Hepatocyte (in vitro differentiated cells): ENCODE measurements at regions not wholly inside any gene's neighbourhood (a gene's known extent, or its start where the extent isn't known, plus 50 kb on each side); places are given as distances from the start of the nearest gene placed in this dataset.
"Not testable (repeated sequence)": the region's sequence is repeated elsewhere in the genome, so short reads cannot be mapped to it uniquely, and the experiment has no call there.

Source experiments
- DNase-seq: peaks from one replicate; pipeline ENCODE4 v3.0.0-alpha.2; 2016; ENCODE audit warnings: low spot score
- H2AFZ ChIP-seq: fragments of 200-600 bp; sonication (generic); 2 replicates; pipeline ENCODE4 v1.6.0; 2016; ENCODE audit warnings: antibody characterized with exemption, mild to moderate bottlenecking
- H3K27ac ChIP-seq: fragments of 200-600 bp; sonication (generic); 2 replicates; pipeline ENCODE4 v1.5.1; 2016; ENCODE audit warnings: mild to moderate bottlenecking
- H3K27me3 ChIP-seq: fragments of 200-600 bp; sonication (generic); 2 replicates; pipeline ENCODE4 v1.6.1; 2016
- H3K36me3 ChIP-seq: fragments of 200-600 bp; sonication (generic); replicated peaks from 2 replicates; pipeline ENCODE4 v1.5.1; 2016; ENCODE audit warnings: low read depth; ENCODE audit not compliant: insufficient read depth
- H3K4me1 ChIP-seq: fragments of 200-600 bp; sonication (generic); 2 replicates; pipeline ENCODE4 v1.5.1; 2016; ENCODE audit warnings: mild to moderate bottlenecking, moderate library complexity; ENCODE audit not compliant: insufficient read depth
- H3K4me2 ChIP-seq: fragments of 200-600 bp; sonication (generic); 2 replicates; pipeline ENCODE4 v1.6.0; 2016
- H3K4me3 ChIP-seq: fragments of 200-600 bp; sonication (generic); 2 replicates; pipeline ENCODE4 v1.5.1; 2016; ENCODE audit warnings: mild to moderate bottlenecking
- H3K79me2 ChIP-seq: fragments of 200-600 bp; sonication (generic); 2 replicates; pipeline ENCODE4 v1.6.0; 2017; ENCODE audit warnings: mild to moderate bottlenecking
- H3K9me2 ChIP-seq: fragments of 200-600 bp; sonication (generic); replicated peaks from 2 replicates; pipeline ENCODE4 v1.6.0; 2017; ENCODE audit warnings: mild to moderate bottlenecking; ENCODE audit not compliant: insufficient read depth
- H3K9me3 ChIP-seq: fragments of 200-600 bp; sonication (generic); 2 replicates; pipeline ENCODE4 v1.5.1; 2016; ENCODE audit warnings: low read depth, mild to moderate bottlenecking
- H4K20me1 ChIP-seq: fragments of 200-600 bp; sonication (generic); 2 replicates; pipeline ENCODE4 v1.6.0; 2016; ENCODE audit warnings: mild to moderate bottlenecking; ENCODE audit not compliant: insufficient read depth, poor library complexity, severe bottlenecking
- CTCF ChIP-seq: fragments of 200-600 bp; sonication (generic); IDR thresholded peaks from 2 replicates; pipeline ENCODE4 v1.5.1; 2016; ENCODE audit warnings: antibody characterized with exemption, mild to moderate bottlenecking; ENCODE audit not compliant: poor library complexity
- EZH2 ChIP-seq: fragments of 200-600 bp; sonication (generic); IDR thresholded peaks from 2 replicates; pipeline ENCODE4 v1.6.1; 2016; ENCODE audit warnings: antibody characterized with exemption, mild to moderate bottlenecking, borderline replicate concordance
- EZH2phosphoT487 ChIP-seq: fragments of 200-600 bp; sonication (generic); IDR thresholded peaks from one replicate; pipeline ENCODE4 v1.6.1; 2018; ENCODE audit warnings: antibody characterized with exemption, mild to moderate bottlenecking, low read depth, moderate library complexity; ENCODE audit not compliant: unreplicated experiment, severe bottlenecking
- WGBS: methylation state at CpG from one replicate; pipeline ENCODE4 v1.1.6; 2016; ENCODE audit warnings: low lambda C conversion rate; ENCODE audit errors: missing lambda C conversion rate; 5-methylcytosine and 5-hydroxymethylcytosine counted together

DNA sequence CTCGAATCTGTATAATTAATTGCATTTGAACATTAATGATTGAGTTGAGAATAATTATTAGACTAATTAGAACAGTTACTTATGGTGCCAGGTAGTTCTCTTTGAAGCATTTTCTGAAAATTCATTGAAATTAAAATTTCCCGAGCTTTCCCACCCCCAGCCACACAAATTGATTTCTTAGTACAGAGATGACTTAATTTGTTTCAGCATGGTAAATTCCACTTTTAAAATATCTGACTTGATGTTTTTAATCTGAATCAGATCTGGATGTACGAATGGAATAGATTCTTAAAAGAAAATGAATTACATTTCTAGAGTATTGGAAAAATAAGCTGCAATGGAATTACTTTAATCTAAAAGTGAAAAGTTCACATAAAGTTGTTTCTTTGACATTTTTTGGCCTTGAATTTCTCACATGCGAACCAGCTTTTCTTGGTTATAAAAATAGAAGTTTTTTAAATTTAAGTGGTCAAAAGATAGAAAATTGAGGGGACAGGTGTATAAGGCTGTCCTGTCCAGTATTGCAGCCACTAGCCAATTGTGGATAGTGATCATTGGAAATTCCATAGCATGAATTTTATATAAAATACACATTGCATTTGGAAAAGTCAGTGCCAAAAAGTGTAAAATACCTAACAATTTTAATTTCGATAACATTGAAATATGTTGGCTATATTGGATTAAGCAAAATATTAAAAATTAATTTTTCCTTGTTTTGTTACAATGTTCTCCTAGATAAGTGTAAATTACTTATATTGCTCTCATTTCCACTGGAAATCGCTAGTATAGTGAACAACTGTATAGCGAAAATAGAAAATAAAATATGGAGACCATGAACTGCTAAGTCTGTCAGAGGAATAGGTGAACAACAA, 102.9 kb downstream of the OR2B2 start:
- DNase-seq = no peak
- Histone ChIP-seq H4K20me1 (no peaks in the 10 kb centered on the region), H2AFZ (peak overlapping the region; percentile 65), H3K4me2 (peak overlapping the region; percentile 80), H3K9me2 (no peaks in the 10 kb centered on the region), H3K9me3 (no peaks in the 10 kb centered on the region), H3K27me3 (no peaks in the 10 kb centered on the region), H3K36me3 (no peaks in the 10 kb centered on the region), H3K4me1 (peaks cover 12% of the 10 kb centered on the region), H3K79me2 (peaks cover 30% of the 10 kb centered on the region), H3K4me3 (peak overlapping the region; percentile 39), H3K27ac (peak overlapping the region; percentile 98)
- WGBS = 13% methylated on average over 7 of the region's 7 CpGs
- TF ChIP-seq CTCF = no peak
- no peak for TF ChIP-seq EZH2phosphoT487
- TF ChIP-seq EZH2 = no peak

DNA sequence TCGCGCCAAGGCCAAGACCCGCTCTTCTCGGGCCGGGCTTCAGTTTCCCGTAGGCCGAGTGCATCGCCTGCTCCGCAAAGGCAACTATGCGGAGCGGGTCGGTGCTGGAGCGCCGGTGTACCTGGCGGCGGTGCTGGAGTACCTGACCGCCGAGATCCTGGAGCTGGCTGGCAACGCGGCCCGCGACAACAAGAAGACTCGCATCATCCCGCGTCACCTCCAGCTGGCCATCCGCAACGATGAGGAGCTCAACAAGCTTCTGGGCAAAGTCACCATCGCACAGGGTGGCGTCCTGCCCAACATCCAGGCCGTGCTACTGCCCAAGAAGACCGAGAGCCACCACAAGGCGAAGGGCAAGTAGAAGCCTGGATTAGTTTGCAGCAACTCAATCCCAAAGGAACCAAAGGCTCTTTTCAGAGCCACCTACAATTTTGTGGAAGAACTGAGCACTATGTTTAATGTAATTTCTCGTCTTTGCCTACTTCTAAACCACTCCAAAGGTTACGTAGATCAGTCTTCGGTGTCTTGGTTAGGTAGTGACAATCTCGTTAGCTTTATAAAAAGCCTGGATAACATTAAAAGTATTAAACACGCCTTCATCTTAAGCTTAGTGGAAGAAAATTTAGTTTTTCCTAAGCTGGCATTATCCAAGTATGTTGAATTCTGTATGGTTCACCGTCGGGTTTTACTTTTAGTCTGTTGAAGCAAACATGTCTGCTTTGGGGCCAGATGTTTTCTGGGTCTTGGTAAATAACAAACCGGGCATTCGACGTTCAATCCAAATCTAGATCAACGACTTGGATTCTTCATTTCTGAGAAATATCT, 103.7 kb downstream of the OR2B2 start:
- DNase-seq = peak; percentile 34
- H3K36me3 ChIP-seq, H4K20me1 ChIP-seq, H3K27me3 ChIP-seq, H3K9me3 ChIP-seq, H3K9me2 ChIP-seq: not testable (repeated sequence)
- Histone ChIP-seq H2AFZ (peak overlapping the region; percentile 65), H3K79me2 (peaks cover 27% of the 10 kb centered on the region), H3K4me3 (peak overlapping the region; percentile 39), H3K4me2 (peak overlapping the region; percentile 80), H3K27ac (peak overlapping the region; percentile 98), H3K4me1 (peaks cover 12% of the 10 kb centered on the region)
- WGBS = 3% methylated on average over 26 of the region's 43 CpGs

GRCh38 chr6:27807441-27808241, 104.6 kb downstream of the OR2B2 start:
- peak; percentile 90 for DNase-seq
- Histone ChIP-seq H3K4me2 (peak overlapping the region; percentile 86), H3K4me3 (peak overlapping the region; percentile 37), H2AFZ (peak overlapping the region; percentile 49), H3K4me1 (peaks cover 12% of the 10 kb centered on the region), H3K79me2 (peaks cover 20% of the 10 kb centered on the region), H3K27ac (peak overlapping the region; percentile 98)
- under 1% methylated on average over 43 of the region's 43 CpGs for WGBS
- H4K20me1 ChIP-seq, H3K27me3 ChIP-seq, H3K9me3 ChIP-seq, H3K9me2 ChIP-seq, H3K36me3 ChIP-seq: not testable (repeated sequence)

- peak; percentile 58 for DNase-seq
- Histone ChIP-seq H3K27ac (peak overlapping the region; percentile 92), H3K36me3 (no peaks in the 10 kb centered on the region), H3K4me2 (peak overlapping the region; percentile 86), H3K4me1 (peaks cover 11% of the 10 kb centered on the region), H2AFZ (peak overlapping the region; percentile 49), H4K20me1 (no peaks in the 10 kb centered on the region), H3K27me3 (no peaks in the 10 kb centered on the region), H3K4me3 (peak overlapping the region; percentile 37), H3K79me2 (peaks cover 14% of the 10 kb centered on the region), H3K9me2 (no peaks in the 10 kb centered on the region), H3K9me3 (no peaks in the 10 kb centered on the region)
- 3% methylated on average over 19 of the region's 19 CpGs for WGBS
- TF ChIP-seq EZH2phosphoT487 (no peak), EZH2 (no peak), CTCF (no peak)
Observed at GRCh38 chr6:27806981-27807440, 105.2 kb downstream of the OR2B2 start.
